ENCODE measurements at regions not wholly inside any gene's neighbourhood (a gene's known extent, or its start where the extent isn't known, plus 50 kb on each side); places are given as distances from the start of the nearest gene placed in this dataset.

- TF ChIP-seq CTCF (IDR thresholded peaks at IDR 0.05) (no peak), POLR2A (IDR thresholded peaks at IDR 0.05) (no peak), EP300 (IDR thresholded peaks at IDR 0.05) (no peak)
Observed at GRCh38 chr10:2456834-2457233, 610.5 kb upstream of the PFKP start.
